HG02642 (cell line): ENCODE measurements at regions not wholly inside any gene's neighbourhood (a gene's known extent, or its start where the extent isn't known, plus 50 kb on each side); places are given as distances from the start of the nearest gene placed in this dataset.

ENCODE experiments used
- ATAC-seq: cut with Tn5 transposase; IDR thresholded peaks from one replicate; pipeline ENCODE4 v1.9.1; 2021; ENCODE audit warnings: mild to moderate bottlenecking; ENCODE audit not compliant: unreplicated experiment, poor library complexity

- ATAC-seq = no peak
These were observed 706.4 kb upstream of the GOT2 start for GRCh38 chr16:59440502-59440901.

DNA sequence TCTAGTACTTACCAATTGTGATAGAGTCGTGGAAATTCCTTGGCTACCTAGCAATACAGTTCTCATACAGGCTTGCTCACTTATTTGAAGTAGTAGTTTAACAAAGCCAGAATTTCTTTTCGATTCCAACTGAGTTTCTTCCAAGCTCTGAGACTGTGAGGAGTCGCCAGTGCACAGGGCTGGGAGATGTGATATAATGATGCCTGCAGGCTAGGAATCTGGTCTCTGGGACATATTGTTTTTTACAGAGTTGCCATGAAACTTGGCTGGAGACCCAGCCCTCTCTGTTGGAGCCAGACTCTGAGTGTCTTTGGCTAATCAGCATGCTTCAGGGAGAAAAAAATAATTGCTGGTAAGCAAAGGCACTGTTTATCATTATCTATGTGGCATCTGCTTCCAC is 698.8 kb upstream of the GOT2 start:
- no peak for ATAC-seq

DNA sequence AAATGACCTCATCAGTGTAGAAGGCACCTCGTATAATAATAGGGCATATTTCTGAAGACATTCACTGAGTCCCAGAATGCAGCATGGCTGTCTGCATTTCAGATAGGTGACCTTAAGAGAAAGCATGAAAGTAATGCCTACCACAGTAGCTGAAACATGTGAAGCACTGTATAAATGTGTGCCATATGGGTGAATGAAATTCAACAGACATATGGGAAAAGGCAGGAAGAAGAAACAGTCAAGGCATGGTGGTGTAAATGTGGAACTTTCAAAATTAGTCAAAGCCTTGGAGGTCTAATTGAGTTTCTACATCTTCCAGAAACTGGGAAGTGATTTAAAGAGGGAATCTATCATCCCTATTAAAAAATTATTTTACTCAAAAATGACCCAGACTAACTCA is 698.2 kb upstream of the GOT2 start:
- ATAC-seq = no peak

DNA sequence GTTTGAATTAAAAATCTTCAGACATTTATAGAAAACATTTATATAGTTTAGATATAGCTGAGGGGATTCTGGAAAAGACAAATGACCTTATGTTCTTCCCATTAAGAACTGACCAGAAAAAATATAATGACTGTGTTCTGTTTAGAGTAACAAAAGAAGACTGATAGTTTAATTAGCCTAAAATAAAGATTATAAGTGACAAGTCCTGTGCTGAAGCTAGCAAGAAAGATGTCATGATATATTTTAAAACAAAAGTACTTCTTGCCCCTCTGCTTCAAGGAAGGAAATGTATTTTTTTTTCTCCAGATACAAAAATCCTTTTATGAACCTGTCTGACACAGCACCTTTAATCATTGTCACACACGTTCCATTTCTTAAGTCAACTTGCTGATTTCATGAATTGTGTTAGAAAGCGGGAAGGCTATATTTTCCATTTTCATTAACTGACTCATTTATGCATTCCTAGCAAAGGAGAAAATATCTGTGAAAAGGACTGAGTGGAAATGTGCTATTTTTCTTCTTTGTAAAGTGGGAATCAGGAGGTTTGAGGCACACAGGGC is 690.7 kb upstream of the GOT2 start:
- no peak for ATAC-seq

DNA sequence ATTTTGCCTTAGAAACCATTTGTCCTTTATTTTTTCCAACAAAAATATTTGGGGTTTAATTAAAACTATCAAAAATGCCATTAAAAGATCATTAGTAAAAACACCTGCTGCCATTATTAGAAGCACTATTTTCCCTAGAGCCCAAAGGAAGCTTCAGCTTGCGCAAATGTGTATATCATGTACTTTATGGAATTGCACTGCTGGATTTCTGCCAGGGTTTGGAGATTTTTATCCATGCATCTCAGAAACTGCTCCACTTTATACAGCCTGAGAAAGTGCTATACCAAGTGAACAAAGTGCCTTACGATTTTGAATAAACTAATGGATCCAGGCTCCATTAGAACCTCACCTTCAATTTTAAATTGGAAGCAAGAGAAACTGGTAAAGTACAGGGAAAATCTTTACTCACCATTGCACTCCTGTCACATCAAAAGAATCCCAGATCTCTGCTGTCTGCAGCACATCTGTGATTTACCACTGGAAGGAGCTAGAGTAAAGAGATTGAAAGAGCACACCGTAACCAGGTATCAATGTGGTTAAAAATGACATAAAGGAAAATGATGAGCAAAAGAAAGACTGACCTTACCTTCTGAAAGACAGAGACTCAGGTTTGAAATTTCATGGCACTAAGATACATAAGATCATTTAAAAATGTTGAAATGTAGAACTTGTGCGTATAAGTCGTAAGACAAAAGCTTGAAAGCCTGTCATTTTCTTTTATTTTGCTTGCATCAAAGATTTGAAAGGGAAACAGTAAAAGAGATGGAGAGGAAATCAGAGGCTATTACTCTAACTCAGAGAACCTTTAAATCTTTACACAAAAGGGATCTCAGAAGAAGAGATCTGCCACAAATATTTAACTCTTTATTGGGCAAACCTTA is 678.1 kb upstream of the GOT2 start:
- ATAC-seq = no peak

- no peak for ATAC-seq
These were observed 676.3 kb upstream of the GOT2 start for GRCh38 chr16:59410451-59410850.

DNA sequence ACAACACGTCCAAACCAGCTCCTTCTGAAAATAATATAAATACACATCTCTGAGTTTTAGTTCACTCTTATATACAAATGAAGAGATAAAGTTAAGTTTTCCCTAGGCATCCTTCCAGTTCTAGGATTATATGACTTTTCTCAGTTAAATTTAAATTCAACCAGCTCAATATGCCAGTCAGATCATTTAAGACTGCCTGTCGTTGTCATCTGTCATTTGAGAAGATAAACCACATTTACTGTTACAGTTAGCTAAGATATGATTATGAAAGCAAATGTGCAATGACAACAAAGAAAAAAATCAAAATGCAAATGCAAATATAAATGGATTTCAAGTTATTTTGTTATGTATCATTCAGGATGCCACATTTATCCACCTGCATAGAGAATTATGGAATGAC is 671.7 kb upstream of the GOT2 start:
- ATAC-seq = no peak

DNA sequence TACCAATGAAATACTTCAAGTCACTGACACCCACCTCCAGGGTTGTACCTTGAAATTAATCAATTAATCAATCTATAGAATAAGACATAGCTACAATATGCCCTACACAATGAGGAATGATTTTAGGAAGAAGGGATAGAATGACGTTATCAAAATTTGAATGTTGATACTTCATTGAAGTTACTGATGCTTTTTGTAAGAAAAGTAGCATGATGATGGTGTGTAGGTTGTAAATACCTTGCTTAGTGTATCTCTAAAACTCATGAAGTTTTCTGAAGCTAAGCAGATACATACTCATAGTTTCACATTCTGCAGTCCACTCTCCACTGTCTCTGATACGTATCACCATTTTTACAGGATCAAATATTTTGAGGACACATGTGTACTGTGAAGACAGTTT is 670.4 kb upstream of the GOT2 start:
- ATAC-seq = no peak

GRCh38 chr16:59400830-59401229 is 666.7 kb upstream of the GOT2 start:
- ATAC-seq = no peak

DNA sequence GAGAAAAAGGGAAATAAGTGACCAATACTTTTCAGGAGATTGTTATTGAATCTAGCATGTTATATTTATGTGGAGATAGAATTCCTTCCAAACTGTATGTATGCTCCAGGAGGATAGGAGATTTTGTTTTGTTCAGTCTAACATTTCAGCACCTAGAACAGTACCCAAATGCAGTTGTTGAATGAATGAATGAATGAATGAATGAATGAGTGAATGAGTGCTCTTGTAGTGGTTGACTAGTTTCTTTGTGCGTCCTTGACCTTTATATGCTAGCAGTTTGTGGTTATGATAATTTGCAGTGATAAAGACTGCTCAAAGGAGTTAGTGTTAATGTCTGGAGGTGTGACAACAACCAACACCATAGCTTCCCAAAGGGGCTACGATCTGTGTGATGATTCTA is 663.5 kb upstream of the GOT2 start:
- no peak for ATAC-seq

DNA sequence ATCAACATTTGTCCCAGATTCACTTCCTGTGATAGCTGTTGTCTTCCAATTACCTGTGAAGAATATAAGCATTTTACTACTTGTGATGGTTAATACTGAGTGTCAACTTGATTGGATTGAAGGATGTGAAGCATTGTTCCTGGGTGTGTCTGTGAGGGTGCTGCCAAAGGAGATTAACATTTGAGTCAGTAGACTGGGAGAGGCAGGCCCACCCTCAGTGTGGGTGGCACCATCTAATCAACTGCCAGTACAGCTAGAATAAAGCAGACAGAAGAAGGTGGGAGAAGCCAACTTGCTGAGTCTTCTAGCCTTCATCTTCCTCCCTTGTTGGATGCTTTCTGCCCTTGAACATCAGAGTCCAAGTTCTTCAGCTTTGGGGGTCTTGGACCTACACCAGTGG is 660.4 kb upstream of the GOT2 start:
- no peak for ATAC-seq

- ATAC-seq = no peak
These were observed 658.8 kb upstream of the GOT2 start for GRCh38 chr16:59392911-59393310.

- ATAC-seq = no peak
These were observed 657.7 kb upstream of the GOT2 start for GRCh38 chr16:59391617-59392364.

DNA sequence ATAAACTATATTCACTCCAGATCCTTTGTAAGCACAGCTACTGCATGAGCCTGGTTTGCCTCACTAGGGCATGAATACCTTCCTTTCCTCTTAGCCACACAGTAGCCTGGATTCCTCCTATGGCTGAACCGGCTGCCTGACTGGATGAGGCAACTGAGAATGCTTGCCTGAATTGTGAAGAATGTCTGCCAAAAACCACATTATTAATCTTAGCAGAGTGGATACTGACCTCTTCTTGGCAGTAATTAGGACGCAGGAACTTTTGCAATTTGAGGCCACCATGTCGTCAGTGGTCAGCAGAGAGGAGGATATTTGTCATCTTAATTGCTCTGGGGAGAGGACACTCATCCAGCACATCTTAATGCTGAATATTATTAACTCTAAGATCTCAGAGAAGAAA is 651.8 kb upstream of the GOT2 start:
- no peak for ATAC-seq

GRCh38 chr16:59385491-59385890 is 651.4 kb upstream of the GOT2 start:
- ATAC-seq = no peak

- ATAC-seq = no peak
These were observed 639.5 kb upstream of the GOT2 start for GRCh38 chr16:59373632-59374031.

GRCh38 chr16:59370717-59371116 is 636.6 kb upstream of the GOT2 start:
- ATAC-seq = no peak

GRCh38 chr16:59369523-59369922 is 635.4 kb upstream of the GOT2 start:
- ATAC-seq = no peak

DNA sequence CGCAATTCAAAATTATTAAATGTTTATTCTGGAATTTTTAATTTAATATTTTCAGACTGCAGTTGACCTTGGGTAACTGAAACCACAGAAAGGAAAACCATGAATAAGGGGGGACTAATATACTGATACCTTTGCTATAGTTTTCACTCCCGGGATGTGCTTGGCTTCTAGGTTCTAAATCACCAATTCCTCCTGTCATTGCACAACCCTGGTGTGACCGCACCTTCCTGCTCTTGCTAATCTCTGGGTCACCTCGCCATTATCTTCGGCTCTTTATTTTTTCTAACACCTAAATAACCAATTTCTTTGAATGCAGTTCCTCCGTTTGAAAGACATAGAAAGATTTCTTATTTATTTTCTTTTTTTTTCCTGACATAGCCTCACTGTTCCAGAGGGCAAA is 634.5 kb upstream of the GOT2 start:
- ATAC-seq = no peak

- ATAC-seq = no peak
These were observed 622.6 kb upstream of the GOT2 start for GRCh38 chr16:59356709-59357108.

- no peak for ATAC-seq
These were observed 622.0 kb upstream of the GOT2 start for GRCh38 chr16:59356144-59356543.
